Mucosa of descending colon (tissue), 3 donors: ENCODE measurements at regions not wholly inside any gene's neighbourhood (a gene's known extent, or its start where the extent isn't known, plus 50 kb on each side); places are given as distances from the start of the nearest gene placed in this dataset.

Source experiments
- ATAC-seq: fragments of 200-7000 bp; cut with Tn5 transposase; one replicate; pipeline ENCODE4 v1.9.1; 2020; ENCODE audit warnings: mild to moderate bottlenecking, moderate library complexity
- DNase-seq, 3 donors: peaks; one replicate each; pipeline ENCODE4 v3.0.0-alpha.2; 2020
- H3K36me3 ChIP-seq: fragments of 200-600 bp; one replicate; pipeline ENCODE4 v1.8.0; 2021; ENCODE audit warnings: low read depth, mild to moderate bottlenecking
- H3K4me1 ChIP-seq: fragments of 200-600 bp; one replicate; pipeline ENCODE4 v1.8.0; 2021; ENCODE audit warnings: low read depth, mild to moderate bottlenecking
- H3K4me3 ChIP-seq: fragments of 200-600 bp; one replicate; pipeline ENCODE4 v1.8.0; 2021; ENCODE audit warnings: mild to moderate bottlenecking
- H3K9me3 ChIP-seq: fragments of 200-600 bp; one replicate; pipeline ENCODE4 v1.8.0; 2021; ENCODE audit warnings: mild to moderate bottlenecking
- intact Hi-C, 2 donors: fragments of 100-400 bp; cut with DNase I in 1 of 2; cut with micrococcal nuclease in 1 of 2; formaldehyde crosslinking; loops; one replicate each; pipeline versions ENCODE4 v1.11.0 to v1.11.1; 2022; cut with DNase I, micrococcal nuclease
- TF ChIP-seq, protein P1 (sequence below): fragments of 200-600 bp; IDR thresholded peaks from one replicate; pipeline ENCODE4 v1.8.0; 2022; ENCODE audit warnings: antibody characterized with exemption, mild to moderate bottlenecking
- donor health status: DM: no; HTN: no; CAD: no; lungs with moderate emphysema.
- donor health status: DM: no; HTN: no; CAD: no.
- donor health status: DM: no; HTN: yes; CAD: no.

DNA sequence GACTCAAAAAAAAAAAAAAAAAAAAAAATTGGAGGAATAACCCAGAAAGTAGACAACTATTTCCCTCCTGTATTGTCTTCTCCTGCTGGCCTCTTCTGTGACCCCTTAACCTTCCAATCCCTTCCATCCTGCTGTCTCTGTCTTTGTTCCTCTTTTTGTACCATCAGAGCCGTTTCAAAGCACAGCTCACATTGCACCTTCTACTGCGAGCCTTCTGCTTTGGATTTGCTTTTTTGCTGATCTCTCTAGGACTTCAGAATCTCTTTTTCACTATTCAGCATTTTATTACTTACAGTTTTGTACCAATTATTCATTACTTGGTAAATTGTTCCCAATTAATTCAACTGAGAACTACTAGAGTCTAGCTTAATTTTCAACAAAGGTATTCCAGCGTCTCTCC lies 284.0 kb upstream of the TBL1XR1 start:
- intact Hi-C loops, result no loop called here
- Histone ChIP-seq H3K4me3 (no peak overlapping the region), H3K36me3 (no peaks in the 10 kb centered on the region), H3K9me3 (no peaks in the 10 kb centered on the region), H3K4me1 (peaks cover 13% of the 10 kb centered on the region)
- DNase-seq (no peak), ATAC-seq (no peak)
- TF ChIP-seq, protein P1, sequence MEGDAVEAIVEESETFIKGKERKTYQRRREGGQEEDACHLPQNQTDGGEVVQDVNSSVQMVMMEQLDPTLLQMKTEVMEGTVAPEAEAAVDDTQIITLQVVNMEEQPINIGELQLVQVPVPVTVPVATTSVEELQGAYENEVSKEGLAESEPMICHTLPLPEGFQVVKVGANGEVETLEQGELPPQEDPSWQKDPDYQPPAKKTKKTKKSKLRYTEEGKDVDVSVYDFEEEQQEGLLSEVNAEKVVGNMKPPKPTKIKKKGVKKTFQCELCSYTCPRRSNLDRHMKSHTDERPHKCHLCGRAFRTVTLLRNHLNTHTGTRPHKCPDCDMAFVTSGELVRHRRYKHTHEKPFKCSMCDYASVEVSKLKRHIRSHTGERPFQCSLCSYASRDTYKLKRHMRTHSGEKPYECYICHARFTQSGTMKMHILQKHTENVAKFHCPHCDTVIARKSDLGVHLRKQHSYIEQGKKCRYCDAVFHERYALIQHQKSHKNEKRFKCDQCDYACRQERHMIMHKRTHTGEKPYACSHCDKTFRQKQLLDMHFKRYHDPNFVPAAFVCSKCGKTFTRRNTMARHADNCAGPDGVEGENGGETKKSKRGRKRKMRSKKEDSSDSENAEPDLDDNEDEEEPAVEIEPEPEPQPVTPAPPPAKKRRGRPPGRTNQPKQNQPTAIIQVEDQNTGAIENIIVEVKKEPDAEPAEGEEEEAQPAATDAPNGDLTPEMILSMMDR, result no peak

DNA sequence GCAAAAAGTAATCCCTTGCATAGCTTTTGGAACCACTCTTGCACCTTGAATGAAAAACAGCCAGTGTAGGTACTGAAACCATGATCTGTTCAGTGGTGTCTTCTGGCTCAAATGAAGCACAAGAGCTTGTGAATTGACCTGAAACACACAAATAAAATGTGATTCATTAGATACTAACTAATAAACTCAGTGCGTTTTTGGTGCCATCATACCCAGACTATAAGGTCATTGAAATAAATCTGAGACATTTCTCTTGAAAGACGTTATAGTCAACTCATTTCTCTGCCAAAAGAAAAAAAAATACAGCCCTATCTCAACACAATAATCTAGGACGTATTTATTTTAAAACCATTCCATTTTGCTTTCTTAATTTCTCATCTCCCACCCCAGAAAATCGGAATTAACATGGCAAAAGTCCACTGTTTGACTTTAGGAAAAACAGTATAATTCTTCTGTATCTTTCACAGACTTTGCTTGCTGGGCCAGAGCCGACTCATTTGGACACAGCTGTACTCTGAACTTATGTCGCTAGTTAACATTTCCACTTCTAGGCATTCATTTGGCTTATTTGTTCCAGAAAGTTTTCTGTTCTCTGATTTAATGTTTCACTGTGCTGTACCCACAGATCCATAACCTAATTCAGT lies 284.9 kb upstream of the TBL1XR1 start:
- Histone ChIP-seq H3K4me3 (no peak overlapping the region), H3K9me3 (no peaks in the 10 kb centered on the region), H3K36me3 (no peaks in the 10 kb centered on the region), H3K4me1 (peaks cover 13% of the 10 kb centered on the region)
- TF ChIP-seq, protein P1, result no peak
- intact Hi-C loops, result no loop called here
- ATAC-seq (no peak), DNase-seq (no peak)

DNA sequence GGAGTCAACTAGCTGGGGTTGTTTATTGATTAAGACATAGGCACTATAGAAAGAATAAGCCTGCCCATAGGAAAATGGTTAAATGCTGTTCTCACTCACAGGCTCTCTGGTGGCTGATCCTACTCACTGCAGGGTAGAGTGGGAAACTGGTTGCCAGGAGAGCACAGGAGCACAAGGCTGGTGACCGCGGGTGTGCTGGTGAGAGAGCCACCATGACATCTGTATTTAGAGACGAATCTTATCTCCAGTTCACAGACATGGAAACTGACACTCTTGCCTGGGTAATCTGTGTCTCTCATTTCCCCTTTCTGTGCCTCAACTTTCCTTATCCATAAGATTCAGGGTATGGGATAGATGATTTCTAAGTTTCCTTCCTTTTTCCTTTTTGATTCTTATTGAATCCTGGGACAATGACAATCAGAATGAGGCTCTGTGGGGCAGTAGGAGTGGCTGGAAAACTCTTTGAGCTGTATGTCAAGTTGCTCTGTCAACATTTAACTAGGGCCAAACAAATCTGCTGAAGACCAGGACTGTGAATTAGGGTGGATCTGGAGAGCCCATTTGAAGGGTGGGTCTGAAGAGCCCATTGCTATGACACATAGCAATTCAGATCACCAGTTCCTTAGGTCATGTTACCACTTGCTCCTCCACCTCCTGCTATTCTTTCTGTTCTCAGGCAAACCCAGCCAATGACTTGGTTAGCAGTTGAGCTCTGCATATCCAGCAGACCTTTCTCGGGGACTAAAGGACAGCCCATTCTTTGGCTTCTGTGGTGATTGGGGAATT lies 286.1 kb upstream of the TBL1XR1 start:
- Histone ChIP-seq H3K9me3 (no peaks in the 10 kb centered on the region), H3K4me1 (peaks cover 10% of the 10 kb centered on the region), H3K4me3 (no peak overlapping the region), H3K36me3 (no peaks in the 10 kb centered on the region)
- ATAC-seq (peak; percentile 84), DNase-seq (peak in 1 of 3 donors; percentile 24)
- intact Hi-C loops, result no loop called here
- TF ChIP-seq, protein P1, result no peak

DNA sequence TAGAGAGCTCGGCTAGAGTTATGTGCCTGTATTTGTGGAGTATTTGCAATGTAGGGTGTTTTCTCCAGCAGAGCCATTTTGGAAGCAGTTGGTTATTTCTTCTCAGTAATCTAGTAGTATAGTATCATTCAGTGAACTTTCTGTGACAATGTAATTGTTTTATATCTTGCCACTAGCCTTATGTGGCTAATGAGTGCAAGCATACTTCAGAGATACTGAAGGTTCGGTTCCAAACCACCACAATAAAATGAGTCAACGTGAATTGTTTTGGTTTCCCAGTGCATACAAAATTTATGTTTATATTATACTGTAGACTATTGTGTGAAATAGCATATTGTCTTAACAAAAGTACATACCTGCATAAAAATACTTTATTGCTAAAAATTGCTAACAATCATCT lies 286.9 kb upstream of the TBL1XR1 start:
- DNase-seq (no peak), ATAC-seq (peak; percentile 75)
- TF ChIP-seq, protein P1, result no peak
- Histone ChIP-seq H3K4me3 (no peak overlapping the region), H3K4me1 (peaks cover 4% of the 10 kb centered on the region), H3K36me3 (no peaks in the 10 kb centered on the region), H3K9me3 (no peaks in the 10 kb centered on the region)
- intact Hi-C loops, result no loop called here

DNA sequence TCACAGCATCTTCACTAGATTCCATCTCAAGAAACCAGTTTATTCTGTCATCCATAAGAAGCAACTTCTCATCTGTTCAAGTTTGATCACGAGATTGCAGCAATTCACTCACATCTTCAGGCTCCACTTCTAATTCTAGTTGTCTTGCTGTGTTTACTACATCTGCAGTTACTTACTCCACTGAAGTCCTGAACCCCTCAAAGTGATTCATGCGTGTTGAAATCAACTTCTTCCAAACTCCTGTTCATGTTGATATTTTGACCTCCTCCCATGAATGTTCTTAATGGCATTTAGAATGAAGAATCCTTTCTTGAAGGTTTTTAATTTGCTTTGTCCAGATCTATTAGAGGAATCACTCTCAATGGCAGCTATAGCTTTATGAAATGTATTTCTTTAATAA lies 287.6 kb upstream of the TBL1XR1 start:
- intact Hi-C loops, result no loop called here
- TF ChIP-seq, protein P1, result no peak
- ATAC-seq, result no peak

More for the DNA sequence above, 287.6 kb upstream of the TBL1XR1 start:
- H3K9me3 ChIP-seq, result no peaks in the 10 kb centered on the region
- H3K4me1 ChIP-seq, result peaks cover 4% of the 10 kb centered on the region
- no peaks in the 10 kb centered on the region for H3K36me3 ChIP-seq
- no peak for DNase-seq
- no peak overlapping the region for H3K4me3 ChIP-seq
